HG03135 (cell line): ENCODE measurements at regions not wholly inside any gene's neighbourhood (a gene's known extent, or its start where the extent isn't known, plus 50 kb on each side); places are given as distances from the start of the nearest gene placed in this dataset.
A peak's percentile ranks its signal among the peaks of the same experiment; 100 is the strongest.
"Not testable (repeated sequence)": the region's sequence is repeated elsewhere in the genome, so short reads cannot be mapped to it uniquely, and the experiment has no call there.

Experiments used
- ATAC-seq: cut with Tn5 transposase; IDR thresholded peaks from one replicate; pipeline ENCODE4 v1.9.1; 2021; ENCODE audit warnings: mild to moderate bottlenecking, moderate library complexity; ENCODE audit not compliant: unreplicated experiment

DNA sequence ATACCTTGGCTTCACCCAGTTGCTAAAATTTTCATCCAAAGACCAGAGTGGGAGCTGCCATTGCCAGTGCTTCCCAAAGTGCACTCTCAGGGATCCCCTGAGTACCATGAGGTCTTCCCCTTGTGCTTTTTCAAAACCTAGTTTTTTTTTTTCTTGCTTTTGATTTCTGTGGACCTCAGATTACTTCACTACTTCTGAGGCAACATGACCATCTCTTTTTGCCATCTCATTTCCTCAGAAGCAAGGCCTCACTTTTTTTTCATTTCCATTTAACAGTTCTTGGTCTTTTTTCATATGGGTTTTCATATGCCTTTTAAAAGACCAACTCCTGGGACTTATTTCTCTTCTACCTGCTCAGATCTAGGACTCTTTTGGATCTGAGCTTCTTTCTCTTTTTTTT is 64.1 kb upstream of the MMS22L start:
- ATAC-seq = no peak

- ATAC-seq = no peak
Observed at GRCh38 chr6:97361286-97361685, 78.3 kb upstream of the MMS22L start.

- ATAC-seq = no peak
Observed at GRCh38 chr6:97364327-97364726, 81.3 kb upstream of the MMS22L start.

DNA sequence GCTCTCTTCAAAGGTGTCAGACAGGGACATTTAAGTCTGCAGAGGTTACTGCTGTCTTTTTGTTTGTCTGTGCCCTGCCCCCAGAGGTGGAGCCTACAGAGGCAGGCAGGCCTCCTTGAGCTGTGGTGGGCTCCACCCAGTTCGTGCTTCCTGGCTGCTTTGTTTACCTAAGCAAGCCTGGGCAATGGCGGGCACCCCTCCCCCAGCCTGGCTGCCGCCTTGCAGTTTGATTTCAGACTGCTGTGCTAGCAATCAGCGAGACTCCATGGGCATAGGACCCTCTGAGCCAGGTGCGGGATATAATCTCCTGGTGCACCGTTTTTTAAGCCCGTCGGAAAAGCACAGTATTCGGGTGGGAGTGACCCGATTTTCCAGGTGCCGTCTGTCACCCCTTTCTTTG is 99.1 kb upstream of the MMS22L start:
- ATAC-seq = not testable (repeated sequence)

DNA sequence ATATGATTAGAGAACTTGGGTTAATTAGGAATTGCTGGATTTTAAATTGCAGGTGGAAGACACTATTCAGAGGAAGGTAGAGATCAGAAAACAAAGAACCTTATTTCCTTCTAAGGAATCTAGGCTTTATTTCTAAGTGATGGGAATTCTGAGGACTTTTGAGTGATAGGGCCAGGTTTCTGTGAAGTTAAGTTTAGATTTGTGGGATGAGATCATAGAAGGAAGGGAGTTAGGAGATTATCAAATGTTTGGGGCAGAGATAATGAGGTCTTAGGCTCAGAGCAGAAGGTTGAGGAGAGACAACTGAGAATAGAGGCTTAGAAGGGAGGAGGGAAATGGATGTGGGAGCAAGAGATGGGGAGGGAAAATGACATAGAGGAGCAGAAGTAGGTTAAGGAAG is 109.7 kb upstream of the MMS22L start:
- ATAC-seq = no peak

GRCh38 chr6:97394160-97394748 is 111.2 kb upstream of the MMS22L start:
- ATAC-seq = peak; percentile 91

- no peak for ATAC-seq
Observed at GRCh38 chr6:97396880-97397279, 113.9 kb upstream of the MMS22L start.

- no peak for ATAC-seq
Observed at GRCh38 chr6:97399208-97399607, 116.2 kb upstream of the MMS22L start.

- no peak for ATAC-seq
Observed at GRCh38 chr6:97401533-97401932, 118.5 kb upstream of the MMS22L start.

DNA sequence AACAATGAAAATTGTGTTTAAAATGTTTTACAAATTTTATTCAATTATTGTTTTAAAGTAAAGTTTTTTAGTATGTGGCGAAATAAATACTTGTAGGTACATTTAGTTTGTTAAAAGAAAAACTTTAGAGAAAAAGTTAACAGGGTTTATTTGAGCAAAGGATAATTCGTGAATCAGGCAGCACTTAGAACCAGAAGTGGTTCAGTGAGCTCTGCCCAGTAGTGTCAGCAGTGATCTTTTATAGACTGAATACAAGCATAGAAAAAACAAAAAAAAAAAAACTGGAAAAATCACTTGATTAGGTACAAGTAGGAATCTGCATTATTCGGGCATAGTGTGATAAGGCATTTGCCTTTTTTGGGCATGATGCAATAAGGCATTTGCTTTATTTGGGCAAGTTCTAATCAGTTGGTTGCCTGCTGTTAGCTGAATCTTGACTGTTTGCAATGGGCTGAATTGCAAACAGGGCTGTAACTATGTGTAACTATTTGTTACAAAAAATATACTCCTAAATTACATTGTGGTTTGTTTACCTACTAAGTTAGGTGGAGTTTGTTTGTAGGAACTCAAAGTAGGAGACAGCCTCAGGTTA is 122.9 kb upstream of the MMS22L start:
- no peak for ATAC-seq

DNA sequence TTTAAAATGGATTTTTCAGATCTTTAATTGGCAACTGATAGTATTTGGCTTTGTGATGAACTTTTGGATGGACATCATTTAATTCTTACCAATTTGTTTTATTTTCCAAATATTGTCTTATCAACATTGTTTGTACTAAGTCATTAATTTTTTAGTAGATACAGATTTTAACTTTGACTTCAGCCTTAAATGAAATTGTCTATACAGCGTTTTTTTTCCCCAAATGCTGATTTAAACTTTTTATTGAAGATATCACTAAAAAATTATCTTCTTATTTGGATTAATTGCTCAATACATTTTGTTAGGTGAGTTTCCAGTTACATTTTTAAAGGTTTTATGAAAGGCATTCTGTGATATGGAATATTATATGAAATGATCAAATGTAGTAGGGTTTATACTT is 123.6 kb upstream of the MMS22L start:
- no peak for ATAC-seq

DNA sequence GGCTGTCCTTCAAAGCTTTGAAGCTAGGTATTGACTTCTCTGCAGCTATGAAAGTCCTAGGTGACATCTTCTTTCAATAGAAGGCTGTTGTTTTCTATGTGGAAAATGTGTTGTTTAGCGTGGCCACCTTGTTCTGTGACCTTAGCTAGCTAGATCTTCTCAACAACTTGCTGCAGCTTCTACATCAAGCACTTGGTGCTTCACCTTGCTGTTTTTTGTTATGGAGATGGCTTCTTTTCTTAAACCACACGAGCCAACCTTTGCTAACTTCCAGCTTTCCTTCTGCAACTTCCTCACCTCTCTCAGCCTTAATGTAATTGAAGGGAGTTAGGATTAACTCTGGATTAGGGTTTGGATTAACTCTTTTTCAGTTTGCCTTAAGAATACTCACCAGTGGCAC is 128.6 kb upstream of the MMS22L start:
- ATAC-seq = no peak

DNA sequence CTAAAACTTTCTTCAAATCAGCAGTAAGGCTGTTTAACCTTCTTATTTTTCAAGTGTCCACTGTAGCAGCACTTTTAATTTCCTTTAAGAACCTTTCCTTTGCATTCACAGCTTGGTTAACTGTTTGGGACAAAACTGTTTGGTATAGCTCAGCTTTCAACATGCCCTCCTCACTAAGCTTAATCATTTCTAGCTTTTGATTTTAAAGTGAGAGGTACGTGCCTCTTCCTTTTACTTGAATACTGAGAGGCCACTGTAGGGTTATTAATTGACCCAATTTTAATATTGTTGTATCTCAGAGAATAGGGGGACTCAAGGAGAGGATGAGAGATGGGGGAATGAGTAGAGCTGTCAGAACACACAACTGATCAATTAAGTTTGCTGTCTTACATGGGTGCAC is 129.5 kb upstream of the MMS22L start:
- no peak for ATAC-seq

GRCh38 chr6:97422171-97422570 is 139.2 kb upstream of the MMS22L start:
- no peak for ATAC-seq

- ATAC-seq = peak; percentile 61
Observed at GRCh38 chr6:97423190-97423589, 140.2 kb upstream of the MMS22L start.

GRCh38 chr6:97427648-97428047 is 144.6 kb upstream of the MMS22L start:
- peak; percentile 85 for ATAC-seq

- ATAC-seq = no peak
Observed at GRCh38 chr6:97437087-97437486, 154.1 kb upstream of the MMS22L start.

DNA sequence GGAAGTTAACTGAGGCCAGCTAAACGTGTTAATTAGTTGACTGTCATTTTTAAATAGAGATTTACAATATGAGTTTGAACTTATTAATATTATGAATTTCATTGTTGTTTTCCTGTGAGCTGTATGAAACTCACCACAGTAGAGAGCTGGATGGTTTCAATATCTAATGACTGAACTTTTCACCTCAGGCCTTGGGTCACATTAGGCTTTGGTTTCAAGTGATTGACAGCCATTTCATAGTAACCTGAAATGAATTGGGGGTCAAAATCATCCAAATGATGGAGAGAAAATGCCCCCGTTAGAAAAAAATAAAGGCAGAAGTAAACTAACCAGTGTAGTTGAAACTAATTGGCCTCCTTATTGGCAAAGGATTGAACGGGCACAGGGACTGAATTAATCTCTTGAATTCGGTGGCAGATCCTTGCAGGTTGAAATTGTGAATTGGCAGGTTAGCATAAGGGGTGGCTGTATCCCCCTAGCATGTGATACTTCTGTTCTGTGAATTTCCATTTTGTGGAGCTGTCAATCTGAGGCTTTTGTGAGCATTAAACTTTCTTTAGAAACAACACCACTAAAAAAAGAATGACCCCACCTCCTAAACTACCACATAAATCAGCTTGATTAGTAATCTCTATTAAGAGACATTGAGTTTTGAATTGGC is 155.1 kb upstream of the MMS22L start:
- ATAC-seq = no peak

DNA sequence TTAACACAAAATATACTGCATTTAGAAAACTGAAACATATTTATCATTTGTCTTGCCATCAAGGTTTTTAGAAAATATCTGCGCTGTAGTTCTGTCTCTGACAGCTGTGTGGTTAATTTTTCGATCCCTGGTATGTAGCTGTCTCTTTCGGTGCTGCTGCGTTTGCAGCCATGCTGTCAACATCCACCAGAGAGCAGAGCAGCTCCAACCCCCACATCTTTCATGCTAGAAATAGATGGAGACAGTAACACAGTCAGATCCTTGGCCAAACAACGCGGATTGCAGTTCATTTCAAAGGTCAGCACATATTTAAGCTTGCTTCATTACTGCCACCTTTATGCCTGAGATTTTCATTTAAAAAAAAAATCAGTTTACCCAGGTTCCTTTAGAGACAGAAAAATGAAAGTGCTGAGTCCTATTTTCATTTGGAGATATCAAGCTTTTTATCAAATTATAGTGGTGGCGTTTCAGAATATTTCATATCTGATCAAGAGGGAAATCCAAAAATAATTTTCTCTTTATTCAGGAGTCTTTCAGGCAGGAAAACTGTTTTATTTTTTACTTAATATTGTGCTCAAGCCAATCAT is 157.7 kb upstream of the MMS22L start:
- ATAC-seq = no peak

- ATAC-seq = no peak
Observed at GRCh38 chr6:97443408-97444080, 160.5 kb upstream of the MMS22L start.

DNA sequence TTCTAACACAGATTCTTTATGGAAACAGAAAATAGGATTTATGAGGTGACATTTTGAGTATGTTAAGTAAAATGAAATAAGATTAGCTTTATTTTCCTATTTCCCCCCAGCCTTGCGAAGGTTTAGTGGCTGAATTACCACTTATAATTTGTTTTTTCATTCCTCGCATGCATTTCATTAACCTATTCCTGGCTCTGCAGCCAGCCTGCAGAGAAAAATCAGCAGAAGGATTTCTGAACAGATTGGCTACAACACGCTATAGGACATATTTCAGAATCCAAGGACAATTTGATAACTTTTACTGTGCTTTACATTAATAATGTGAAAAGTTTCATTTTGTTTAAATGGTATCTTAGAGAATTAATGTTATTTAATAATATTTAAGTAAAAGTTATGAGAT is 162.4 kb upstream of the MMS22L start:
- no peak for ATAC-seq
